ENCODE measurements at regions not wholly inside any gene's neighbourhood (a gene's known extent, or its start where the extent isn't known, plus 50 kb on each side); places are given as distances from the start of the nearest gene placed in this dataset.

DNA sequence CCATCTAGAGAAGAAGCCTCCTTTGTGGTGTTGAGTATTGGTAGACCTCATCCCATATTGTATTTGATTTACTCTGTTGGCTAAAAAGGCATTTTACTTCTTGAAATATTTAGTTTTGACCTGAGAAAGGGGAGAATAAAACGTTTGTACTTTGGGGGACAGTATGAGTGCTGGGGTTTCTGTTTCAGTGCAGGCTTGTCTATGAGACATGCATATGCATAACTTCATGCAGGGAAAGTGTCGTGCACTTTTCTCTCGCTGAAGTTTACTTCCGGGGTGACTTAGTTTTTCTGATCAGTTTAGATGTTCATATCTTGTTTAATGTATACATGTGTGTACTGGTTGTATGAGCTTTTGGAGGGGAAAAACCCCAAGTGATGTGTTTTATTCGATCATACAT, 59.5 kb downstream of the UTRN start:
- TF ChIP-seq POLR2A (IDR thresholded peaks at IDR 0.05; ENCODE audit: low read length), result no peak
- TF ChIP-seq GATA1 (IDR thresholded peaks at IDR 0.05; ENCODE audit: low read depth, low read length), result no peak
